GM18868 (cell line): ENCODE measurements at regions not wholly inside any gene's neighbourhood (a gene's known extent, or its start where the extent isn't known, plus 50 kb on each side); places are given as distances from the start of the nearest gene placed in this dataset.

ENCODE experiments used
- ATAC-seq: cut with Tn5 transposase; IDR thresholded peaks from one replicate; pipeline ENCODE4 v1.9.1; 2021; ENCODE audit warnings: mild to moderate bottlenecking, moderate library complexity; ENCODE audit not compliant: unreplicated experiment

DNA sequence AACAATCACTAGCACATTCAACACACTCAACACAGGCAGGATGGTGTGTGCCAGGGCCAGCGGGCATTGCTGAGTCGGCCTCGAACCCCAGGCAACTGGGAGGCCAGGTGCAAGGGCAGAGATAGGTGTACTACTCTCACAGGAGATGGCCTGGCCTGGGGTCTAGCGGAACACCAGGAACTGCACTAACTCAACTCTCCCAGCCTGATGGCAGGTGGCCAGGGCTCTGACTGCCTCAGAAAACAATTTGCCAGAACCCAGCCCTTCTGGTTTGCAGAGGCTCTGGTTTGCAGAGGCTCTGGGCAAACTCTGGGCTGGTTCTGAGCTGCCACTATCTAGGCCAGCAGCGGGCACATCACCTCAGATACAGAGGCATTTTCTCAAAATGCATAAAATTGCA is 229.2 kb upstream of the CHRNA7 start:
- ATAC-seq = no peak

GRCh38 chr15:31802761-31803160 is 227.6 kb upstream of the CHRNA7 start:
- no peak for ATAC-seq

DNA sequence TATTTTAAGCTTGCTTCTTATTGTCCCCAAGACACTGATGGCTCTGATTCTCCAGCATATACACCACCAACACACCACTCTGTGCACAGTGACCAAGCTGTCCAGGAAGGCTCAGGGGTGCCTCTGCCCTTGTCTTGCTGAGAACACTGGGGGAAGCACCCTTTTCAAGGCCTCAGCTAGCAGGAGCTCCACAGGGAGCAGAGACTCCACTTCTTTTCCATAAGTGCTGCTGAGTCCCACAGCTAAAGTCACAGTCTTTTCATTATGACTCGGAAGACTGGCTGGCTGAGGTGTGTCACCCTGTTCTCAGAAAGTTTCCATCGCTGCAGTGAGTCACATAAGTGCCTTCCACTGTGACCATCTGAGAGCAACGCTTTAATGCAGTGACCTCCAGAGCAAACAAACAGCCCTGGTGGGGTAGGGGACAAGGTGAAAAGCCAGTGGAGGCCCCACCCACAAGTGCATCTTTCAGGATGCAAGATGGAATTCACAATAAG is 226.9 kb upstream of the CHRNA7 start:
- peak; percentile 35 for ATAC-seq

- ATAC-seq = no peak
Measured at GRCh38 chr15:31805090-31805662, 225.1 kb upstream of the CHRNA7 start.

GRCh38 chr15:31806106-31806505 is 224.2 kb upstream of the CHRNA7 start:
- no peak for ATAC-seq

- no peak for ATAC-seq
Measured at GRCh38 chr15:31811641-31812040, 218.7 kb upstream of the CHRNA7 start.

GRCh38 chr15:31814082-31814481 is 216.2 kb upstream of the CHRNA7 start:
- no peak for ATAC-seq

DNA sequence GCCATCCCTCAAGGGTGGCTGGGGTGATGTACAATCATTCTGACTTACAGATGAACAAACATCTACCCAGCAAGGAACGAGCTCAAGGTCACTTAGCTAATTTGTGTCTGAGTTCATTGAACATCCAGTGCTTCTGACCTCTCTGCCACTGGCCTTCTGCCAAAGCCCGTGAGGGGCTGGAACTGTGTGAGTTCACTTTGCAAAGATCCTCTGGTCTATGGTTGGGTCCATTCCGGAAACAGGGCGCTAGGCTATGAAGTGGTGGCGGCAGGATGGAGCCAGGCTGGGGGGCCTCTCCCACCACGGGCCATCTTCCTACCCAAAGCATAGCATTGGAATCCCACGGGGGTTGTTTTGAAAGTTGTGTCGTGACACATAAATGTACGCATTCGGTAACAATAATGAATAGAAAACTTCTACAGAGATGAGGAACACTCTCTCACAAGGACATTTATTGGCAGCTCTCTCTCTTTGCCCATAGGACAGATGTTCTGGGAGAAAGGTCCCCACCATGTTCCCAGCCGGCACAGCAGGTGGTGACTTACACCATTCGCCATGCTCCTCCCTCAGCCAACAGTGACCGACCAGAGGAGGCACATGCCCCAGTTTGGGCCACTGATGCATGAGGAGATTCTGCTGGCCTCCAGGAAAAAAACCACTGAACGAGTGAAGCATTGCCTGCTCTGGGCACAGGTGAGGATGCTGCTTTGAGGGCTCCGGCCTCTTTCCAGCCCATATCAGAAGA is 214.7 kb upstream of the CHRNA7 start:
- ATAC-seq = no peak

DNA sequence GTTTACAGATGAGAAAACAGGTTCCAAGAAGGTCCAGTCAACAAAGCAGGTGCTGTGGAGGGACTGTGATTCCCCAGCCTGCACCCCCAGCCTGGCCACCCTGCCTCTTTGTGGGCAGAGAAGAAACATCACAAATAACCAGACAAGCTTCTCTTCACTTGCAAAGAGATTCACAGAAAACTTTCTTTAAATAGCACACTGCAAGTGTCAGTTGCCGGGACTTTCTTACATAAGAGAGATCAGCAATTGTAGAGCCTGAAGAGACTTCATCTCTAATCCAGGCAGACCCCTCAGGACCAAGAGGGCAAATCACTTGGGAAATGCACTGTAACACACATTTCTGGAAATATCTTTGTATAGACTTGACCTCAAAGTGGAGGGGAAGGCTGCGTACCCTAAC is 207.9 kb upstream of the CHRNA7 start:
- ATAC-seq = no peak

DNA sequence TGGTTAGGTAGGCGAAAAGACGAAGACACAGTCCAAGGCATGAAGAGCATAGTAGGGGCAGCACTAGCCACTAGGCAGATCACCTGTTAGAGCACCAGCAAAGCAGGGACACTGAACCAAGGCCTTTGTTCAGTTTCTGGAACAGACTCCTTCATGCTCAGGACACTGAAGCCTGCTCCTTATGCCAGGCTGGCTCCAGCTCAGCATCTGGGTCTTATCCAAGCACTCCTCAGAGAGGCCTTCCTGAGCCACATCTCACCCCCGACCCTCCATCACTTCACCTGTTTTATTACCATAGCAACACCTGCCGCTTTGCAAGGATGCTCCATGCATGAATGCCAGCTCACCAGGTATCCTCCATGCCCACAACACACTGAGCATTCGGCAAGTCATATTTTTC is 206.3 kb upstream of the CHRNA7 start:
- ATAC-seq = no peak

DNA sequence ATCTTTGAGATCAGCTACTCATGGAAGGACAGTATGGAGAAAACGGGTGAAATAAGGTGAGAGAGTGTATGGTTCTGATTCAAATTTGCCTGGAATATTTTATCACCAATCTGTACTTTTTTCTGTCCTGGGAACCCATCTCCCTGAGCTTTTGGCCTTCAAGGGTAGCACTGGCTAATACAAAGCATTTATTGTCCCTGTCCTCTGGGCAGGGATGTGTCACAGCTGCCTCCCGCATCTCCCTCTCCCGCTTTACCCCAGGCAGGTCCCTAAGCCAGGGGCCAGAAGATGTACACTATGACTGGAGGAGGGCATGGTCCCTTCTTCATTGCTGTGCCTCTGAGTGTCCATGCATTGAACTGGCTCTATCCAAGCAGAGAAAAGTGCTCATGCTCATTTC is 201.7 kb upstream of the CHRNA7 start:
- ATAC-seq = no peak

DNA sequence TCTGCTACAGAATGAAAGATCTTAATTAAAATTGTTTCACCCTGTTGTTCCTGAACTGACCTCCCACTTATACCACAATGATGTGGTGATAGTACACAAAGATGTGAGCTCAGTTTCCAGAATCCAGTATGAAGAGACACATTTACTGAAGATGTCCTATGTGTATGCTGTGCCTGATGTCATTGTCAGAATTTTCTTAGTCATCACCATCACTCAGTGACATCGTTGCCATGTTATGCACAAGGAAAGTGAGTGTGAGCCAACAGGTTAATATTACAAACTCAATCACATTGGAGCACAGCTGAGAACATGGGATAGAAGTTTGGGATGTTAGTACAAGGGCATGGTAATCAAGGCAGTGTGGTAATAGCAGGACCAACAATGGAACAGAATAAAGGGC is 199.7 kb upstream of the CHRNA7 start:
- ATAC-seq = no peak

DNA sequence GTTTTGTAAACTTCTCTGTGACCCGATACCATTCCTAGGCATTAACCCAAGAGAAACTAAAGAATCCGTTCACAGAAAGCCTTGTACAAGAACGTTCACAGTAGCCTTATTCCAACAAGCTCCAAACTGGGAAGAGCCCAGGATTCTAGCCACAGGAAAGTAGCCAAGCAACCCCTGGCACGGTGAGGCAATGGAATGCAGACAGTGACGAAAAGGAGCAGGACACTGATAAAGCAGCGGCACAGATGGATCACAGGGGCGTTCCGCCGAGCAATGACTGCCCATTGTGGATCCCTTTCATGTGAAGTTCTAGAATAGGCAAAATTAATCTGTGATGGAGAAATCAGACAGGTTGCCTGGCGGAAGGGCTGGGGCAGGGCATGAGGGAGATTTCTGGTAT is 198.7 kb upstream of the CHRNA7 start:
- ATAC-seq = no peak

- no peak for ATAC-seq
Measured at GRCh38 chr15:31834654-31835053, 195.7 kb upstream of the CHRNA7 start.

- ATAC-seq = no peak
Measured at GRCh38 chr15:31839388-31839787, 190.9 kb upstream of the CHRNA7 start.

- no peak for ATAC-seq
Measured at GRCh38 chr15:31840849-31841476, 189.4 kb upstream of the CHRNA7 start.

DNA sequence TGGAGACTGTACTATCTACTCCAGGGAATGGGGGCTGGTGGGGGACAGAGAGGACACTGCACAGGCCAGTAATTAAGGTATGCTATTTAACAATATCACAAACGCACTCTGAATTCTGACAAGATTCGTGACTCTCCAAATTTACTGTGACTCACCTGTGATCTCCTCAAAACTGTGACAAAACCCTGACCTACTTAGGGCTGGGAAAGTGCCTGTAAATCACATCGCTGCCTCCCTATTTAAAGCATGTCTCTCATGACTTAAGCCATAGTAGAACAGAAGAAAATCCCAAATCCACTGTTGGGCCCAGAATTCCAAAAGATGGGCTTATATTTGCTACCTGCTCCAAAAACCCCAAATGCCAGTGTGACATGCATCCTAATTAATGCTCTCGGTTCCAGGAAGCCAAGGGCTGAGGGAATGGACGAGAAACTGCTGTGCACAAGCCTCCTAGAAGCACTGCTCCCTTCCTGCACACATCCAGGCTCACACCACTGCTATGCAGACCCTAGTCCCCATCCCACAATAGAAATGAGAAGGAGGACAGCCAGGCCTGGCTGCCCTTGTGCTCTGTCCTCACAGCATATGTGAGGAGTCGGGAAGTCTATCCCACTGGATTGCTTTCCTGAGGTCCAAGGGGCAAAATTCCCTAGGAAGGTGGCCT is 187.7 kb upstream of the CHRNA7 start:
- ATAC-seq = no peak

- no peak for ATAC-seq
Measured at GRCh38 chr15:31843426-31844055, 186.8 kb upstream of the CHRNA7 start.

- ATAC-seq = no peak
Measured at GRCh38 chr15:31845791-31846190, 184.5 kb upstream of the CHRNA7 start.

GRCh38 chr15:31847961-31848360 is 182.4 kb upstream of the CHRNA7 start:
- no peak for ATAC-seq

DNA sequence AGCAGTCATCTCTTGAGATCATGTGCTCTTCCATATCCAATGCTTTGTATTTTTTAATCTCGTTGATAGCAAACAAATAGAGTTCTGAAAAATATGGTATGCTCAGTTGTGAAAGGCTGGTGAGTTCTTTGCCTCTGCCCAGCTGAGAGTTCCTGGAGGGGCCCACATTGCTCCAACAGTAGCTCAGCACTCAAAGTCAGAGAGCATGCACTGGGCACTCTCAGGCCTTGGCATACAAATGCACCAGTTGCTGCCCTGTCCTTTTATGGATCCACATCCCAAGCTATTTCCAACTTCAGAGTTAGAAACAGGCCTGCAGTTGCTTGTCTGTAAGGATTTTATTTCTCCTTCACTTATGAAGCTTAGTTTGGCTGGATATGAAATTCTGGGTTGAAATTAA is 181.7 kb upstream of the CHRNA7 start:
- no peak for ATAC-seq
